HG03432 (cell line): ENCODE measurements at regions not wholly inside any gene's neighbourhood (a gene's known extent, or its start where the extent isn't known, plus 50 kb on each side); places are given as distances from the start of the nearest gene placed in this dataset.

ENCODE experiments used
- ATAC-seq: cut with Tn5 transposase; IDR thresholded peaks from one replicate; pipeline ENCODE4 v1.9.1; 2021; ENCODE audit warnings: mild to moderate bottlenecking, moderate library complexity; ENCODE audit not compliant: unreplicated experiment

- ATAC-seq, result no peak
These were observed 76.7 kb upstream of the WNT7B start for GRCh38 chr22:46053563-46054090.

- ATAC-seq, result no peak
These were observed 77.4 kb upstream of the WNT7B start for GRCh38 chr22:46054091-46055073.

- no peak for ATAC-seq
These were observed 78.4 kb upstream of the WNT7B start for GRCh38 chr22:46055181-46055875.

DNA sequence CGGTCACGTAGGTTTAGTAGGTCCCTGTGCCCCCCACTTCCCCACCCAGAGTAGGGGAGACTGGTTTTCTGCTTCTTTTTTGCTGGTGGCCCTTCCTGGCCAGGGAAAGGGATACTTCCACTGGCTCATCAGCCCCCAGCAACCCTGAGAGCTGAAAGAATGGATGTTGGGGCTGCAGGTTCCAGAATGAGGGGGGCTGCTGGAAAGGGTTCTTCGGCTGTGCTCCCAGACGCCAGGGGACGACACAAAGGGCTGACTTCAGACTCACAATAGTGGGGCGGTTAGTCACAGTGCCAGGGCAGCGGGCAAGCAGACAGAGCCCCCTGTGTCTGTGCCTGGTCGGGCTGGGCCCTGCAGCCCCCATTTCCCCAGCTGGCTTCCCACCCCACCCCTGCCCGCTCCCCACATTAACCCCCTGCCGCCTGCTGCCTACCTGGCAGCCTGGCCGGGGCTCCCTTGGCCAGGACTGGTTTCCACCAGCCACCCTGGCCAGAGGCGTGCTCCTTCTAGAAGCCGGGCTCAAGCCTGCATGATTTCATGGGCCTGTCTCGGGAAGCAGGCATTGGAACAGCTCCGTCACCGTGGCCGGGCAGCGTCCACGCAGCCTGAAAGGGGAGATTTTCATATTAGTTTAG lies 79.1 kb upstream of the WNT7B start:
- ATAC-seq, result no peak

DNA sequence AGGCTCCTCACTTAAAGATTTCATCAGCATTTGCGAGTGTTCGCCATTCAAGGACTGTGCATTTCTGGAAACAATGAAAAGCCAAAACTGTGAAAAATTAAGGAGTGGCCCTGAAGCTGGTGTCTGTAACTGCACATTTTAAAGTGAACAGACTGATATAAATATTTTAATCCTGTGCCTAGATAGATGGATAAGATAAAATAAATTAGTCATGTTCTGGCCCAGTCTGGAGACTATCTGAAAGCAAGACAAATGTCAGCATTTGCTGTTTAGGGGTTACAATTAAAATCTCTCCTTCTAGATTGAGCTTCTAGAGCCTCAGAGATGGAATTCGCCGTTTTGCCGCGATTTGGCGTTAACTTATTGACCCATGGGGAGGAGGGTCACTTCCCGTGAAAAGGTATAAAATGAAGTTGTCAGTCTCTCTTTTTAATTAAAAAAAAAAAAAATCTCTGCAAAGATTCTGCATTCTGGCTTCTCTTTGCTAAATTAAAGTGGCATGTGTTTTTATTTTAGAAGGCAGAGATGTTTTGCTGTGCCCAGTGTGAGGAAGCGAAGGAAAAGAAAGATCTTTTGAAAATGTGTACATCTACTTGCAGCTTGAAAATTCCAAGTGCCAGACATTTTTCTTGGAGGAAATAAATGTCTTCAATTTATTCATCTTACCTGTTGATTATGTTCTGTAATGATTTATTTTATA lies 79.7 kb upstream of the WNT7B start:
- no peak for ATAC-seq

- ATAC-seq, result no peak
These were observed 80.5 kb upstream of the WNT7B start for GRCh38 chr22:46057246-46058090.

- peak; percentile 79 for ATAC-seq
These were observed 81.1 kb upstream of the WNT7B start for GRCh38 chr22:46058091-46058420.

DNA sequence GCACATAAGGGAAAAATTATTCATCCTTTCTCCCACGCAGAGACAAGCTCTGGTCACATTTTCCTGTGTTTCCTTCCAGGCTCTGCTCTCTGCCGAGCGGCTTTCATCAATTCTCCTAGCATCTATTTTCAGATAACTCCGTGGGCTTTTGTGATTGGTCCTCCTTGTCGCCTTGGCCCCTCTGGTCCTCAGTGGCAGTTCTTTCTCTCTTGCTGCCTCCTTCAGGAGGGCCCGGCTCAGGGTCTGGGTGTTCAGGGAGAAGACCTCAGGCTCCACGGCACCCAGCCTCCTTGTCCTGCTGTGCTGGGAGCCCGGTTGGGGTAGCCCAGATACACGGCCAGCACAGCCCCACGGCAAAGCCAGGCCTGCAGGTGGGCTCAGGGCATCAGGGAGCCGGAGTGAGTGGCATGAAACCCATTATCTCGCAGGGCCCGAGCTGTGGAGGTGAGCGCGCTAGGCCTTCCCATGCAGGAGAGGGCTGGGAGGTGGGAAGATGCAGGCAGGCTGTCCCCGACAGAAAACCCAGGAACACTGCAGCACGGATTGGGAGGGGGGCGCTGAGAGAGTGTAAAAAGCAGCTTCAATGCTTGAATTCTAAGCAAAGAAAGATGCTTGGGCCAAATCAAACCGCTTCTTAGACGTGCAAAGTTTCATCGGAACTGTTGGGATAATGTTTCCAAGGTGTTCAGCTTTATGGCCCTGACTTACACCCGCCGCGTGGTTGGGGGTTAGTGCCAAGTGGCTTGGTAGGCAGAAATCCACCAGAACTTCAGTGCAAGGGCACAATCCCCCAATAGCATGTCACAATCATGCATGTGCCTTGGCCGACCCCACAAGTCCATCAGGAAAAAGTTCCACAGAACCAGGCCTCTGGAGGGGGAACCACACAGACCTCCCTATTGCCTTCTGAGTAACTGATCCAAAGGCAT lies 81.9 kb upstream of the WNT7B start:
- ATAC-seq, result no peak

GRCh38 chr22:46060292-46061123 lies 83.5 kb upstream of the WNT7B start:
- no peak for ATAC-seq

GRCh38 chr22:46061124-46061500 lies 84.2 kb upstream of the WNT7B start:
- no peak for ATAC-seq

DNA sequence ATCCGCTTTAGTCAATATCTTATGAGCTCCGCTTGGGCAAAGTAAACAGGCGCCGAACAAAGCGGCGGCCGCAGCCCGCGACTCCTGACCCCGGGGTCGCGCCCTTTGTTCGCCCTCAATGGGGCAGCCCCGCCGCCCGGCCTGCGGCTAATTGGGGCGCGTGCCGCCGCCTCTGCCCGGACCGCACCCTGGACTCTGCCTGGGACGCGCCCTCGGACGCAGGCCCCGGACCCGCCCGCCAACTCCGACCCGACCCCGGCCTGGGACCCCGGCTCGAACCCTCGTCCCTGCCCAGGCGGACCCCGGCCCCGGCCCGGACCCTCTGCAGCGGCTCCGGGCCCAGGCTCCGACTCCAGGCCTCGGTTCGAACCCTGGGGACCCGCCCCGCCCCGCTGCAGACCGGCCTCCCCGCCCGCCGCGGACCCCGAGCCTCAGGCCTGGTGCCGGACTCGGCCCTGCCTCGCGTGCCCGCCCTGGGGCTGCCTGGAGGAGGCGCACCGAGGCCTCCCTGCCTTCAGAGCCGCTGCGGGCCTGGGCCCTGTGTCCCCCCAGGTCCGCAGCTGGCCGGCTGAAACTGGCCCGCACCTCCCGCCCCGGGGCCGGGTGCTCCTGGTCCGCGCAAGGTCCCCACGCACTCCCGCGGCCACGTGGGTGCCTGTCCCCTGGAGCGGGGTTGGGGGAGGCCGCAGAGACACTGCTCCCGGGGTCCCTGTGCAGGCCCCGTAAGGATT lies 84.7 kb upstream of the WNT7B start:
- ATAC-seq, result no peak

DNA sequence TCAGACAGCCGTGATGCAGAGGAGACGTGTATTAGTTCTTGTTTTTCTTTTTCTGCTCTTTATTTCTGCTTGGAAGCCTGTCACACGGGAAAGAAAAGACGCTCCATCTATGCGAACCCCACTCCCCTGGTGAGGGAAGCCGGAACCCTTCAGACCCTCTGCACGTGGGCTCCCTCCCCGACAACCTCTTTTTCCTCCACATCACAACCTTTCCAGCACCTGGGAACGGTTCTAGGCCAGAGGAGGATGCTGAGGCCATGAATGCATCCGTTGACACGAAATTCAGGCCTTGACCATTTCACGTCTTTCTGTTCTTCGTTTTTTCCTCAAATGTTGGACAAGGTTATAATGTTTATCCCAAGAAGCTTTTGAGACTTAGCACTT lies 85.3 kb upstream of the WNT7B start:
- no peak for ATAC-seq

DNA sequence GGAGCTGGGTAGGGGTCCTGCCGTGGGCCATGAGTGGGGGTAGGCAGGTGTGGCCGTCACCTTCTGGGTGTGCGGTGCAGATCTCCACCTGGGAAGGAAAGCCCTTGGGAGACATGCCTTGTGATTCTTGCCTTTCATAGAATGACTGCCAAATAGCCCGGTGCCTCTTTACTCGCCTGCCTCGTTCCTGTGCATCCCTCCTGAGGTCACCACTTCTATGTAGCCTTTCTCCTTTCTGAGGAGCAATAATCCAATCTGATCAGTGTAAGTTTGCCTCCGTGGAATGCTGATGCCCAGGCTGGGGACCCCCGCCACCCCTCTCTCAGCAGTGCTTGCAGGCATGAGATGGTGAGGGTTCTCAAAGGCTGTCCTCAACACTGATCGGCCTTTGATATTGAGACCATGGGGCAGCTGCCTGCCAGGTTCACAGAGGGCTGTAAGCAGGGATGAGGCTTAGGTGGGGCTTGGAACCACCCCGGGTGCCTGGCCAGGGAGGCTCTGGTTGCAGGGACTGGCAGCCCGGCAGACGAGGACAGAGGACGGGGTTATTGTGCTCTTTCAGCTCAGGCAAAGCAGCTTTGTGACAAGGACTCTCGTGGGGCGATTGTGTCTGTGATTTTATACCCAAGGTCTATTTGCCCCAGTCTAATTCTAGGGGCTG lies 86.1 kb upstream of the WNT7B start:
- no peak for ATAC-seq

DNA sequence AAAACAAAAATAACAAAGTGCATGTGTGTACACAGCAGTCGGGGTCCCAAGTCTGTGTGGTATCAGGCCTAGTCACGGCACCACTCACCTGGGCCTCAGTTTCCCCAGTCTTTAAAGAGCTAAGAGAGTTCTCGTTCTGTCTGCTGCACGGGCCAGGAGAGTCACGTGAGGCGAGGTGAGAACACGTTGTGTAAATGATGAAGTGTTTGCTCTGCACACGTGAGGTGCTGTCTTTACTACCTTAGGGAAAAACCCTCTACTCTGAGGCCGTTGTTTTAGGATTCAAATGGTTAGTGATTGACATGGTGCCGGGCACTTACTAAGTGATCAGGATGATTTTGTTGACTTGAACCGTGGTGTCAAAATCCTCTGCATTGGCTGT lies 86.5 kb upstream of the PPARA start:
- no peak for ATAC-seq

- ATAC-seq, result no peak
These were observed 85.9 kb upstream of the PPARA start for GRCh38 chr22:46064228-46064965.

DNA sequence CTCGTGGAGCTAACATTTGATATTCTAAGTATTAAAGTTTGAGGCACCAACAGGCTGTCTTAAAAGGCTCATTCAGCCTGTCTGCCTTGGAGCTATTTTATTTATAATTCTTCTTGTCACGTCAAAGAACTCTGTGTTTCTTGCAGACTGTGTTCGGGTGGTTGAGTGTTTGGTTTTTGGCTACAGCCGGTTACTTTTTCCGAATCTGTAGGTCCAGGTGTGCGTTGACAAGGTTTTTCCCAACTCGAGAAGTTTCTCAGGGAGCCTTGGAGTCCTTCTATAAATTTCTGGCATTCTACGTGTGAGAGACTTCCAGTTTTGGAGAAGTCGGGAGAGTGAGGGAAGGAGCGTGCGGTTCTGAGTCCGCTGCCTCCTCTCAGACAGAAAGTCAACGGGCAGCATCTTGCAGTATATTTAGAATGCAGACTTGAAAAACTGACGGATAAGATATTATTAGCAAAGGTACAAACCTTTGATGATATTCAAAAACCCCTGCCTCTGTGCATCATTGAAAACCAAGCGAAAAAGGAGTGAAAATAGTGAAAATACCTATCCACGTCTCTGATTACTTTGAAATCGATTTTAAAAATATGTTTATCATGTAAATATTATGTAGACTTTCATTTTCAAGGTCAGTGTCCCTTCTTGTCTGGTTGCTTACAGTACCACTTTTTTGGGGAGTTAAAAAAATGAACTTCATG lies 85.2 kb upstream of the PPARA start:
- no peak for ATAC-seq
